Ovary (tissue), 3 donors: ENCODE measurements at regions not wholly inside any gene's neighbourhood (a gene's known extent, or its start where the extent isn't known, plus 50 kb on each side); places are given as distances from the start of the nearest gene placed in this dataset.

Source experiments
- POLR2A ChIP-seq: fragments of 450-650 bp; IDR thresholded peaks from one replicate; pipeline ENCODE4 v1.6.1; 2017; ENCODE audit warnings: antibody characterized with exemption, mild to moderate bottlenecking, moderate library complexity
- TF ChIP-seq, protein P1 (sequence below), 3 donors: fragments of 450-650 bp in 2 of 3; fragments of 200-600 bp in 1 of 3; IDR thresholded peaks; one replicate each; pipeline versions ENCODE4 v1.5.1 to v1.8.0; 2016 to 2022; ENCODE audit warnings: antibody characterized with exemption in 3 of 3, mild to moderate bottlenecking in 1 of 3
- donor health status: DM: no; HTN: no; CAD: no.

DNA sequence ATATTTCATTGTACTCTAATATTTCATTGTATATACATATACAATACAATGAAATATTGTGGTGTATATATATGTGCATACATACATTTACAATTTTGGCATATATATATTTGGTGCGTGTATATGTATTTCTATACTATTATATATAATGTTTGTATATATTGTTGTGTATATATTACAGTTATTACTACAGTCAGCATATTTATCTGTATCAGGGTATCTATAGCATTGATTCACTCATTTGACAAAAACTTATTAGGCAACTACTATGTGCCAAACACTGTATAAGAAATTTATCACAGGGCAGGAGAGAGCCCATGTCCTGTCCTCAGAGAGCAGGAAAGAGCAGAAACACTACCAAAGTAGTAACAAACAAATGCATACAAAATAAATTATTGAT lies 910.6 kb downstream of the QKI start:
- no peak for TF ChIP-seq POLR2A
- TF ChIP-seq, protein P1, sequence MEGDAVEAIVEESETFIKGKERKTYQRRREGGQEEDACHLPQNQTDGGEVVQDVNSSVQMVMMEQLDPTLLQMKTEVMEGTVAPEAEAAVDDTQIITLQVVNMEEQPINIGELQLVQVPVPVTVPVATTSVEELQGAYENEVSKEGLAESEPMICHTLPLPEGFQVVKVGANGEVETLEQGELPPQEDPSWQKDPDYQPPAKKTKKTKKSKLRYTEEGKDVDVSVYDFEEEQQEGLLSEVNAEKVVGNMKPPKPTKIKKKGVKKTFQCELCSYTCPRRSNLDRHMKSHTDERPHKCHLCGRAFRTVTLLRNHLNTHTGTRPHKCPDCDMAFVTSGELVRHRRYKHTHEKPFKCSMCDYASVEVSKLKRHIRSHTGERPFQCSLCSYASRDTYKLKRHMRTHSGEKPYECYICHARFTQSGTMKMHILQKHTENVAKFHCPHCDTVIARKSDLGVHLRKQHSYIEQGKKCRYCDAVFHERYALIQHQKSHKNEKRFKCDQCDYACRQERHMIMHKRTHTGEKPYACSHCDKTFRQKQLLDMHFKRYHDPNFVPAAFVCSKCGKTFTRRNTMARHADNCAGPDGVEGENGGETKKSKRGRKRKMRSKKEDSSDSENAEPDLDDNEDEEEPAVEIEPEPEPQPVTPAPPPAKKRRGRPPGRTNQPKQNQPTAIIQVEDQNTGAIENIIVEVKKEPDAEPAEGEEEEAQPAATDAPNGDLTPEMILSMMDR (IDR thresholded peaks at IDR 0.05): no peak
